Ishikawa (cell line): ENCODE measurements at regions not wholly inside any gene's neighbourhood (a gene's known extent, or its start where the extent isn't known, plus 50 kb on each side); places are given as distances from the start of the nearest gene placed in this dataset.

Experiments
- CEBPB ChIP-seq: IDR thresholded peaks from 2 replicates; pipeline ENCODE4 v1.6.1; 2012
- CREB1 ChIP-seq: IDR thresholded peaks from 2 replicates; pipeline ENCODE4 v1.6.1; 2012; ENCODE audit warnings: low read depth
- EGR1 ChIP-seq: IDR thresholded peaks from 2 replicates; pipeline ENCODE4 v1.6.1; 2012
- EP300 ChIP-seq: IDR thresholded peaks from 2 replicates; pipeline ENCODE4 v1.6.1; 2012; ENCODE audit warnings: borderline replicate concordance
- FOXM1 ChIP-seq: IDR thresholded peaks from 2 replicates; pipeline ENCODE4 v1.6.1; 2012; ENCODE audit warnings: low read depth, borderline replicate concordance
- NFIC ChIP-seq: IDR thresholded peaks from 2 replicates; pipeline ENCODE4 v1.6.1; 2012
- RAD21 ChIP-seq: IDR thresholded peaks from 2 replicates; pipeline ENCODE4 v1.6.1; 2012; ENCODE audit warnings: low read depth
- TAF1 ChIP-seq: IDR thresholded peaks from 2 replicates; pipeline ENCODE4 v1.6.1; 2012; ENCODE audit warnings: low read depth, mild to moderate bottlenecking
- TCF12 ChIP-seq: IDR thresholded peaks from 2 replicates; pipeline ENCODE4 v1.6.1; 2012; ENCODE audit warnings: low read depth
- TEAD4 ChIP-seq: IDR thresholded peaks from 2 replicates; pipeline ENCODE4 v1.6.1; 2012
- USF1 ChIP-seq: IDR thresholded peaks from 2 replicates; pipeline ENCODE4 v1.6.1; 2012
- YY1 ChIP-seq: IDR thresholded peaks from 2 replicates; pipeline ENCODE4 v1.6.1; 2012; ENCODE audit warnings: low read depth
- ZBTB7A ChIP-seq: IDR thresholded peaks from 2 replicates; pipeline ENCODE4 v1.6.1; 2012; ENCODE audit warnings: low read depth
- TF ChIP-seq, protein P1 (sequence below): IDR thresholded peaks from 2 replicates; pipeline ENCODE4 v1.6.1; 2012; ENCODE audit warnings: low read depth, mild to moderate bottlenecking
- TF ChIP-seq, protein P2 (sequence below): IDR thresholded peaks from 2 replicates; pipeline ENCODE4 v1.6.1; 2012

DNA sequence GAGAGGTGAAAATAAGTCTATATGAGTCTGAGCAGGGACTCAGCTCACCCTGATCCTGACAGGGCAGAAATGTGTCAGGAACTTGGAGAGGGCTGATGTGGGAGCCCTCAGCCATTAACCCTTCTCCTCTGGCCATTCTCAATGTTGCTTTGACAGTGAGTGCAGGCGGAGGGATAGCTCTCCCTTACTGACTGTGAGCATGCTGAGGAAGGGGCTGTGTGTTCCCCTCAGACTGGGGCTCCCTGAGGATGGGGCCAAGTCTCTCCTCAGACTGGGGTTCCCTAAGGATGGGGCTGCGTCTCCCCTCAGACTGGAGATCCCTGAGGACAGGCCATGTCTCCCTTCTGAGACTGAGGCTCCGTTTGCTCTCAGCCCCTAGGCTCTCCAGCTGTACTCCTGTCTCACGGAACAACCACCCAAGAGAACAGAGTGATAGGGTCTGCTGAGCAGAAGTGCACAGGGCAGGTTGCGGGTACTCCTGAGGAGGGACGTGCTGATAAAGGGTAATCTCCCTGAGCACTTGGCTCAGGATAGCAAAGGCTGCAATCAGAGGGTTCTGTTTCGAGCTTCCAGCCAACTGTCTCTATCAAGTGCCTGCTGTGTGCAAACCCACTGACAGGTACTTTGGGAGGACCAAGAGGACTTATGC, 141.0 kb downstream of the MRPL14 start:
- TF ChIP-seq YY1 (no peak), RAD21 (no peak), EGR1 (no peak), FOXM1 (no peak), ZBTB7A (no peak), CREB1 (no peak), USF1 (no peak), TCF12 (no peak), TEAD4 (no peak), TAF1 (no peak), EP300 (no peak), CEBPB (no peak), NFIC (no peak)
- TF ChIP-seq, protein P1, sequence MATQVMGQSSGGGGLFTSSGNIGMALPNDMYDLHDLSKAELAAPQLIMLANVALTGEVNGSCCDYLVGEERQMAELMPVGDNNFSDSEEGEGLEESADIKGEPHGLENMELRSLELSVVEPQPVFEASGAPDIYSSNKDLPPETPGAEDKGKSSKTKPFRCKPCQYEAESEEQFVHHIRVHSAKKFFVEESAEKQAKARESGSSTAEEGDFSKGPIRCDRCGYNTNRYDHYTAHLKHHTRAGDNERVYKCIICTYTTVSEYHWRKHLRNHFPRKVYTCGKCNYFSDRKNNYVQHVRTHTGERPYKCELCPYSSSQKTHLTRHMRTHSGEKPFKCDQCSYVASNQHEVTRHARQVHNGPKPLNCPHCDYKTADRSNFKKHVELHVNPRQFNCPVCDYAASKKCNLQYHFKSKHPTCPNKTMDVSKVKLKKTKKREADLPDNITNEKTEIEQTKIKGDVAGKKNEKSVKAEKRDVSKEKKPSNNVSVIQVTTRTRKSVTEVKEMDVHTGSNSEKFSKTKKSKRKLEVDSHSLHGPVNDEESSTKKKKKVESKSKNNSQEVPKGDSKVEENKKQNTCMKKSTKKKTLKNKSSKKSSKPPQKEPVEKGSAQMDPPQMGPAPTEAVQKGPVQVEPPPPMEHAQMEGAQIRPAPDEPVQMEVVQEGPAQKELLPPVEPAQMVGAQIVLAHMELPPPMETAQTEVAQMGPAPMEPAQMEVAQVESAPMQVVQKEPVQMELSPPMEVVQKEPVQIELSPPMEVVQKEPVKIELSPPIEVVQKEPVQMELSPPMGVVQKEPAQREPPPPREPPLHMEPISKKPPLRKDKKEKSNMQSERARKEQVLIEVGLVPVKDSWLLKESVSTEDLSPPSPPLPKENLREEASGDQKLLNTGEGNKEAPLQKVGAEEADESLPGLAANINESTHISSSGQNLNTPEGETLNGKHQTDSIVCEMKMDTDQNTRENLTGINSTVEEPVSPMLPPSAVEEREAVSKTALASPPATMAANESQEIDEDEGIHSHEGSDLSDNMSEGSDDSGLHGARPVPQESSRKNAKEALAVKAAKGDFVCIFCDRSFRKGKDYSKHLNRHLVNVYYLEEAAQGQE, result no peak
- TF ChIP-seq, protein P2, sequence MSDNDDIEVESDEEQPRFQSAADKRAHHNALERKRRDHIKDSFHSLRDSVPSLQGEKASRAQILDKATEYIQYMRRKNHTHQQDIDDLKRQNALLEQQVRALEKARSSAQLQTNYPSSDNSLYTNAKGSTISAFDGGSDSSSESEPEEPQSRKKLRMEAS, result no peak

GRCh38 chr6:43985329-43985728, 141.9 kb downstream of the MRPL14 start:
- TF ChIP-seq FOXM1 (no peak), CREB1 (no peak), RAD21 (no peak), NFIC (no peak), EGR1 (no peak), TAF1 (no peak), CEBPB (no peak), ZBTB7A (no peak), YY1 (no peak), EP300 (no peak), TEAD4 (no peak), TCF12 (no peak), USF1 (no peak)
- TF ChIP-seq, protein P2, result no peak
- TF ChIP-seq, protein P1, result no peak

DNA sequence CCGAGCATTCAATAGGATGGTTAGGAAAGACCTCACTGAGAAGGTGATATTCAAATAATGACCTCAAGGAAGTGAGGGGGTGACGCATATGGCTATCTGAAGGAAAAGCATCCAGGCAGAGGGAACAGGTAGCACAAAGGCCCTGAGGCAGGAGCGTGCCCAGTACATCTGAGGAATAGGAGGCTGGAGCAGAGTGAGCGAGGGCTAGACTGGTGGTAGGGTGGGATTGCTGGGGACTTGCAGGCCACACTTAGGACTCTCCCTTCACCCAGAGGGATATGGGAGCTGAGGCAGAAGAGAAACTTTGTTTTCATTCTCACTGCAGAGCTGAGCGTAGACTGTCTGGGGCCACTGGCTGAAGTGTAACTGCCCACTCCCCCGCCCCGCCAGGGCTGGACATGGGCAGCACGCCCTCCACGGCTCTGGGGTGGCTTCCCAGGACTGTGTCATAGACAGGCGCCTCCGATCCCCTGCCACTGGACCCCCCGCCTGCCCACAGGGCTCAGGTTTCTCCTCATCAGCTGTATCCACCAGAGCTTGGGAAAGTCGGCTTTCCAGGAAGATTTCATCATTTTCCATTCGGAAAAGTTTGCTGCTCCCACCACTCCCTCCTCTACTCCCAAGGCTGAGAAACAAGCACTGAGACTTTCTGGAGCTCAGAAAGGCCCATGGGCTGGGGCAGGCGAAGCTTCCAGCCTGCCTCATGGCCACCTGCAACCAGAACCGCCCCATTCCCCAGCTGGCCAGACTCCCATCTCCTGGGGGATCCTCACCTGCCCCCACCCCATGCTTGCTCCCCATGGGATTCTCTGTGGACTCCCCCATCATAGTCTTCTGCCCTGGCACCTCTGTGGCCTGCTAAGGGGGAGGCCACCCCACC, 142.6 kb downstream of the MRPL14 start:
- TF ChIP-seq YY1, result no peak
- TF ChIP-seq TEAD4, result no peak
- TF ChIP-seq CREB1, result no peak
- no peak for TF ChIP-seq TCF12
- TF ChIP-seq, protein P1, result no peak
- TF ChIP-seq FOXM1, result no peak

DNA sequence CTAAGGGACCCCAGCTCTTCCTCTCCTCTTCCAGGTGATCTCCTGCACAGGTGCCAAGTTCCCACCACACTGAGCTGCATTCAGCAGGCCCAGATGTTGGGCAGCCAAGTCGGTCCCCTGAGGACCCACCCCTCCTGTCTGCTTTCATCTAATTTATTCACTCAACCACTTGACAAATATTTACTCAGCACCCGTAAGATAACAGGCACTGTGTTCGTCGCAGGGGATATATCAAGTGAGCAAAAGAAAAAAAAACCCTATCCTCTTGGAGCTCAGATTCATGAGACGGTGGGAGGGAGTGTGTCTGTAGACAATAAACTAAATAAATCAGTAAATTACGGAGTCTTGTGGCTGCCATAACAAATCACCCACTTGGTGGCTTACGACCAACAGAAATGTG, 143.6 kb downstream of the MRPL14 start:
- no peak for TF ChIP-seq ZBTB7A
